K562 (cell line): ENCODE measurements at regions not wholly inside any gene's neighbourhood (a gene's known extent, or its start where the extent isn't known, plus 50 kb on each side); places are given as distances from the start of the nearest gene placed in this dataset.

Experiments
- ATAC-seq: fragments of 200-7000 bp; cut with Tn5 transposase; 3 replicates; pipeline ENCODE4 v1.9.1; 2020; ENCODE audit warnings: moderate library complexity
- BruUV-seq: library from RNA; stranded (reverse); fragments of 400-500 nt; replicated peaks from 2 replicates; lab custom pipeline; 2021; lab: Mats Ljungman, UMichigan
- CTCF ChIA-PET: fragments of 300-600 bp; formaldehyde crosslinking; extraction: SDS; loops from one replicate; lab custom pipeline; 2021; ENCODE audit warnings: low intra/inter-chr PET ratio; lab: Yijun Ruan, JAX
- POLR2A ChIA-PET: fragments of 300-600, 350-650 bp; sonication (Branson Sonifier 250); formaldehyde crosslinking; extraction: SDS; loops from one replicate; lab custom pipeline; 2021; ENCODE audit warnings: antibody characterized with exemption, inconsistent platforms; lab: Yijun Ruan, JAX
- DNase-seq, 4 experiments: peaks; one replicate each; pipeline versions ENCODE4 v3.0.0 to v3.0.0-alpha.2; 2011 to 2018; ENCODE audit warnings: low spot score in 3 of 4, mixed read lengths in 3 of 4; ENCODE audit errors: extremely low read depth in 1 of 4
- FAIRE-seq: peaks from 2 replicates; lab custom pipeline; 2011; peaks lifted over from hg19 to GRCh38; lab: Jason Lieb, UNC
- H2AFZ ChIP-seq: 2 replicates; pipeline ENCODE4 v1.6.0; 2011; ENCODE audit warnings: low read depth, low read length, control low read depth, inconsistent platforms
- H3K27ac ChIP-seq: fragments of 200-600 bp; 3 replicates; pipeline ENCODE4 v1.8.0; 2011; ENCODE audit warnings: low read depth, mild to moderate bottlenecking, control low read depth, inconsistent platforms, low read length, moderate library complexity, mixed read lengths; ENCODE audit errors: extremely low read depth
- H3K27me3 ChIP-seq, 2 experiments: fragments of 300-600 bp in 1 of 2; 2 replicates in 1 of 2; 3 replicates in 1 of 2; pipeline versions ENCODE4 v1.6.0 to v1.8.0; 2011; ENCODE audit warnings: inconsistent platforms in 2 of 2, low read length in 2 of 2, mild to moderate bottlenecking in 1 of 2, mixed read lengths in 1 of 2, moderate library complexity in 1 of 2; ENCODE audit not compliant: control insufficient read depth in 2 of 2, insufficient read depth in 2 of 2
- H3K36me3 ChIP-seq: fragments of 300-600 bp; 3 replicates; pipeline ENCODE4 v1.8.0; 2011; ENCODE audit warnings: mild to moderate bottlenecking, low read length, inconsistent platforms; ENCODE audit not compliant: control insufficient read depth, insufficient read depth
- H3K4me1 ChIP-seq, 2 experiments: fragments of 200-600 bp in 1 of 2; replicated peaks in 1 of 2; 2 replicates in 1 of 2; 3 replicates in 1 of 2; pipeline versions ENCODE4 v1.5.1 to v1.8.0; 2011; ENCODE audit warnings: inconsistent platforms in 2 of 2, low read length in 2 of 2, mild to moderate bottlenecking in 1 of 2, mixed read lengths in 1 of 2, moderate library complexity in 1 of 2; ENCODE audit not compliant: control insufficient read depth in 2 of 2, insufficient read depth in 2 of 2
- H3K4me2 ChIP-seq: 2 replicates; pipeline ENCODE4 v1.6.1; 2011; ENCODE audit warnings: low read length, control low read depth, inconsistent platforms, mixed read lengths; ENCODE audit not compliant: insufficient read depth
- H3K4me3 ChIP-seq: fragments of 200-600 bp; sonication (generic), shearing (Covaris generic); 2 replicates; pipeline ENCODE4 v1.5.1; 2016; ENCODE audit warnings: control low read depth, inconsistent platforms
- H3K79me2 ChIP-seq: fragments of 200-600 bp; 3 replicates; pipeline ENCODE4 v1.8.0; 2011; ENCODE audit warnings: low read length, inconsistent platforms; ENCODE audit not compliant: control insufficient read depth, insufficient read depth
- H3K9ac ChIP-seq, 2 experiments: 2 replicates each; pipeline versions ENCODE4 v1.6.0 to v1.6.1; 2011; ENCODE audit warnings: low read depth in 2 of 2, low read length in 2 of 2, control low read depth in 1 of 2, inconsistent platforms in 1 of 2, mild to moderate bottlenecking in 1 of 2, mixed read lengths in 1 of 2; ENCODE audit not compliant: insufficient read depth in 1 of 2
- H3K9me1 ChIP-seq: one replicate; pipeline ENCODE4 v1.6.0; 2011; ENCODE audit warnings: inconsistent platforms, mild to moderate bottlenecking, low read length, moderate library complexity; ENCODE audit not compliant: control insufficient read depth, insufficient read depth
- H3K9me3 ChIP-seq: replicated peaks from 2 replicates; pipeline ENCODE4 v1.5.1; 2011; ENCODE audit warnings: low read depth, low read length, inconsistent platforms; ENCODE audit not compliant: control insufficient read depth, insufficient read depth
- H4K20me1 ChIP-seq: replicated peaks from 2 replicates; pipeline ENCODE4 v1.6.1; 2011; ENCODE audit warnings: low read length, inconsistent platforms, mixed read lengths; ENCODE audit not compliant: control insufficient read depth, insufficient read depth
- ELF2 ChIP-seq: fragments of 250-450 bp; sonication (Bioruptor Pico); IDR thresholded peaks from 2 replicates; pipeline ENCODE4 v1.5.0; 2021; ENCODE audit warnings: mild to moderate bottlenecking
- GABPB1 ChIP-seq: sonication (generic); formaldehyde crosslinking; IDR thresholded peaks from 2 replicates; pipeline ENCODE4 v1.8.0; 2022; ENCODE audit warnings: mild to moderate bottlenecking, missing genetic modification reagents
- GTF2E2 ChIP-seq: fragments of 200-800 bp; sonication (Bioruptor generic); IDR thresholded peaks from 2 replicates; pipeline ENCODE4 v1.6.1; 2016; ENCODE audit warnings: missing genetic modification characterization, missing compliant biosample characterization
- NFIX ChIP-seq: fragments of 250-450 bp; sonication (Bioruptor Pico); IDR thresholded peaks from 2 replicates; pipeline ENCODE4 v1.4.0; 2020; ENCODE audit warnings: low read depth, mild to moderate bottlenecking, moderate library complexity
- NONO ChIP-seq, 2 experiments: fragments of 200-400 bp in 1 of 2; fragments of 450-650 bp in 1 of 2; formaldehyde crosslinking in 1 of 2; IDR thresholded peaks; 2 replicates each; pipeline ENCODE4 v1.6.1; 2017; ENCODE audit warnings: low read depth in 2 of 2, mild to moderate bottlenecking in 2 of 2, moderate library complexity in 2 of 2, low read length in 1 of 2
- PTRF ChIP-seq: fragments of 450-650 bp; IDR thresholded peaks from 2 replicates; pipeline ENCODE4 v1.6.1; 2016; ENCODE audit warnings: mild to moderate bottlenecking, missing genetic modification characterization, missing compliant biosample characterization
- TRIM24 ChIP-seq, 2 experiments: fragments of 450-650 bp; IDR thresholded peaks; 2 replicates each; pipeline ENCODE4 v1.6.1; 2016
- ZNF143 ChIP-seq: sonication (generic); formaldehyde crosslinking; IDR thresholded peaks from 2 replicates; pipeline ENCODE4 v1.9.0; 2022; ENCODE audit warnings: mild to moderate bottlenecking, missing genetic modification reagents
- ZSCAN32 ChIP-seq: fragments of 450-650 bp; formaldehyde crosslinking; IDR thresholded peaks from 2 replicates; pipeline ENCODE4 v1.4.0; 2020; ENCODE audit warnings: mild to moderate bottlenecking, moderate library complexity
- WGBS: fragments of 100-300 bp; shearing (Covaris generic); methylation state at CpG from one replicate; pipeline ENCODE4 v1.1.6; 2016; ENCODE audit warnings: low coverage, mixed read lengths; ENCODE audit not compliant: insufficient coverage; ENCODE audit errors: missing lambda C conversion rate; 5-methylcytosine and 5-hydroxymethylcytosine counted together
- in situ Hi-C: fragments of 300-500 bp; cut with MboI; formaldehyde crosslinking; loops from 4 replicates; pipeline ENCODE4 v1.15.0; 2018; ENCODE audit warnings: inconsistent platforms, mixed read lengths
- intact Hi-C: fragments of 100-400 bp; cut with micrococcal nuclease; formaldehyde crosslinking; loops from 2 replicates; pipeline ENCODE4 v1.14.2; 2022

- Histone ChIP-seq H3K4me2 (no peak overlapping the region), H3K79me2 (no peaks in the 10 kb centered on the region), H3K9ac (no peak overlapping the region), H3K27ac (no peak overlapping the region), H3K36me3 (no peaks in the 10 kb centered on the region), H3K4me1 (no peaks in the 10 kb centered on the region), H3K9me3 (no peaks in the 10 kb centered on the region), H3K4me3 (no peak overlapping the region), H3K27me3 (no peaks in the 10 kb centered on the region), H3K9me1 (no peaks in the 10 kb centered on the region), H2AFZ (no peak overlapping the region), H4K20me1 (no peaks in the 10 kb centered on the region)
- in situ Hi-C loops: no loop called here
- intact Hi-C loops: no loop called here
- POLR2A ChIA-PET: no interaction called here
- TF ChIP-seq GABPB1 (CRISPR knock-in tag) (no peak), PTRF (tag) (no peak), NFIX (no peak), ZNF143 (CRISPR knock-in tag) (no peak), ELF2 (CRISPR knock-in tag) (no peak), TRIM24 (IDR thresholded peaks at IDR 0.05) (no peak), NONO (IDR thresholded peaks at IDR 0.05; ENCODE audit: low read depth in 2 of 2, low read length in 1 of 2) (no peak), GTF2E2 (tag) (no peak), ZSCAN32 (CRISPR knock-in tag) (no peak)
- 3% methylated on average over 4 of the region's 4 CpGs for WGBS
- ATAC-seq (no peak), FAIRE-seq (no peak), DNase-seq (no peak)
- CTCF ChIA-PET: no interaction called here
- no TSS peak for BruUV-seq
These were observed 65.3 kb upstream of the SERTM1 start for GRCh38 chr13:36608474-36608873.
